ENCODE measurements at regions not wholly inside any gene's neighbourhood (a gene's known extent, or its start where the extent isn't known, plus 50 kb on each side); places are given as distances from the start of the nearest gene placed in this dataset.

GRCh38 chr9:96164268-96164683 lies 137.7 kb downstream of the HSD17B3 start:
- no peak for DNase-seq (ENCODE audit: low read depth)
- TF ChIP-seq CTCF (IDR thresholded peaks at IDR 0.05; ENCODE audit: low read depth, low read length, missing control alignments), result no peak
- H3K4me3 ChIP-seq (ENCODE audit: low read depth, low read length), result no peak overlapping the region

- no peak for DNase-seq (ENCODE audit: low read depth)
- H3K4me3 ChIP-seq (ENCODE audit: low read depth, low read length), result no peak overlapping the region
- no peak for TF ChIP-seq CTCF (IDR thresholded peaks at IDR 0.05; ENCODE audit: low read depth, low read length, missing control alignments)
These were observed 138.3 kb downstream of the HSD17B3 start for GRCh38 chr9:96163712-96164111.

- no peak for TF ChIP-seq CTCF (IDR thresholded peaks at IDR 0.05; ENCODE audit: low read depth, low read length, missing control alignments)
- no peak for DNase-seq (ENCODE audit: low read depth)
- H3K4me3 ChIP-seq (ENCODE audit: low read depth, low read length), result no peak overlapping the region
These were observed 138.8 kb downstream of the HSD17B3 start for GRCh38 chr9:96163161-96163560.

- TF ChIP-seq CTCF (IDR thresholded peaks at IDR 0.05; ENCODE audit: low read depth, low read length, missing control alignments), result no peak
- no peak for DNase-seq (ENCODE audit: low read depth)
- H3K4me3 ChIP-seq (ENCODE audit: low read depth, low read length), result no peak overlapping the region
These were observed 140.2 kb downstream of the HSD17B3 start for GRCh38 chr9:96161819-96162218.

GRCh38 chr9:96160866-96161265 lies 141.1 kb downstream of the HSD17B3 start:
- no peak for TF ChIP-seq CTCF (IDR thresholded peaks at IDR 0.05; ENCODE audit: low read depth, low read length, missing control alignments)
- no peak for DNase-seq (ENCODE audit: low read depth)
- H3K4me3 ChIP-seq (ENCODE audit: low read depth, low read length), result no peak overlapping the region

GRCh38 chr9:96160168-96160567 lies 141.8 kb downstream of the HSD17B3 start:
- DNase-seq (ENCODE audit: low read depth), result no peak
- no peak overlapping the region for H3K4me3 ChIP-seq (ENCODE audit: low read depth, low read length)
- no peak for TF ChIP-seq CTCF (IDR thresholded peaks at IDR 0.05; ENCODE audit: low read depth, low read length, missing control alignments)

- DNase-seq (ENCODE audit: low read depth), result no peak
- TF ChIP-seq CTCF (IDR thresholded peaks at IDR 0.05; ENCODE audit: low read depth, low read length, missing control alignments), result no peak
These were observed 142.4 kb downstream of the HSD17B3 start for GRCh38 chr9:96159596-96159995.

More at GRCh38 chr9:96159596-96159995, 142.4 kb downstream of the HSD17B3 start:
- no peak overlapping the region for H3K4me3 ChIP-seq (ENCODE audit: low read depth, low read length)
